OCI-LY7 (cell line): ENCODE measurements at regions not wholly inside any gene's neighbourhood (a gene's known extent, or its start where the extent isn't known, plus 50 kb on each side); places are given as distances from the start of the nearest gene placed in this dataset.

Experiments
- BruUV-seq: library from RNA; stranded (reverse); fragments of 400-500 nt; replicated peaks from 2 replicates; lab custom pipeline; 2021; lab: Mats Ljungman, UMichigan
- CTCF ChIA-PET: fragments of 300-600 bp; sonication (Branson Sonifier 250); formaldehyde crosslinking; loops from one replicate; lab custom pipeline; 2022; ENCODE audit warnings: antibody characterized with exemption; ENCODE audit not compliant: unreplicated experiment; lab: Charles Lee
- POLR2A ChIA-PET: fragments of 300-600 bp; sonication (Branson Sonifier 250); formaldehyde crosslinking; loops from one replicate; lab custom pipeline; 2022; ENCODE audit warnings: antibody characterized with exemption; lab: Charles Lee
- DNase-seq: peaks from one replicate; pipeline ENCODE4 v3.0.0-alpha.2; 2015; ENCODE audit warnings: low spot score
- H2AFZ ChIP-seq: fragments of 200-600 bp; sonication (generic), shearing (Covaris generic); 2 replicates; pipeline ENCODE4 v1.6.1; 2014; ENCODE audit warnings: mild to moderate bottlenecking, antibody characterized with exemption, low read length, moderate library complexity
- H3K27ac ChIP-seq: fragments of 200-600 bp; sonication (generic); 2 replicates; pipeline ENCODE4 v1.5.1; 2014; ENCODE audit warnings: mixed run types, low read depth, mild to moderate bottlenecking, moderate library complexity, low read length, inconsistent platforms; ENCODE audit not compliant: poor library complexity, severe bottlenecking
- H3K36me3 ChIP-seq: fragments of 200-600 bp; sonication (generic); 2 replicates; pipeline ENCODE4 v1.6.1; 2014; ENCODE audit warnings: mild to moderate bottlenecking, antibody characterized with exemption, low read length, moderate library complexity, mixed read lengths; ENCODE audit not compliant: insufficient read depth
- H3K4me1 ChIP-seq: fragments of 200-600 bp; sonication (generic); 2 replicates; pipeline ENCODE4 v1.5.1; 2014; ENCODE audit warnings: mild to moderate bottlenecking, low read length; ENCODE audit not compliant: insufficient read depth, poor library complexity, severe bottlenecking
- H3K4me2 ChIP-seq: fragments of 200-600 bp; sonication (generic); 2 replicates; pipeline ENCODE4 v1.6.1; 2014; ENCODE audit warnings: mild to moderate bottlenecking, low read length
- H3K4me3 ChIP-seq: fragments of 200-600 bp; sonication (generic); 2 replicates; pipeline ENCODE4 v1.5.1; 2014; ENCODE audit warnings: mild to moderate bottlenecking, low read depth, low read length; ENCODE audit not compliant: poor library complexity, severe bottlenecking
- H3K79me2 ChIP-seq: fragments of 200-600 bp; sonication (generic); 2 replicates; pipeline ENCODE4 v1.6.1; 2016; ENCODE audit warnings: low read depth, mild to moderate bottlenecking, low read length, moderate library complexity, mixed read lengths; ENCODE audit not compliant: insufficient read depth
- H3K9me2 ChIP-seq: fragments of 200-600 bp; sonication (generic); 2 replicates; pipeline ENCODE4 v1.6.1; 2016; ENCODE audit warnings: mild to moderate bottlenecking, low read length, mixed read lengths; ENCODE audit not compliant: insufficient read depth
- H3K9me3 ChIP-seq: fragments of 200-600 bp; sonication (generic); 2 replicates; pipeline ENCODE4 v1.6.1; 2014; ENCODE audit warnings: mild to moderate bottlenecking, mixed run types, low read length, mixed read lengths
- H4K20me1 ChIP-seq: fragments of 200-600 bp; sonication (generic); 2 replicates; pipeline ENCODE4 v1.6.1; 2014; ENCODE audit warnings: mild to moderate bottlenecking, antibody characterized with exemption, low read length, moderate library complexity, mixed read lengths; ENCODE audit not compliant: insufficient read depth
- EZH2phosphoT487 ChIP-seq: fragments of 200-600 bp; sonication (generic); IDR thresholded peaks from 2 replicates; pipeline ENCODE4 v1.6.1; 2018; ENCODE audit warnings: low read depth, borderline replicate concordance, mild to moderate bottlenecking, mixed run types, antibody characterized with exemption, low read length, moderate library complexity, mixed read lengths
- intact Hi-C: fragments of 100-400 bp; cut with micrococcal nuclease; formaldehyde crosslinking; loops from one replicate; pipeline ENCODE4 v1.10.0; 2022; ENCODE audit not compliant: unreplicated experiment
- TF ChIP-seq, protein P1 (sequence below): fragments of 200-600 bp; sonication (generic); conservative IDR thresholded peaks from 2 replicates; pipeline ENCODE4 v1.5.1; 2014; ENCODE audit warnings: mild to moderate bottlenecking, antibody characterized with exemption, low read length, moderate library complexity, mixed read lengths

DNA sequence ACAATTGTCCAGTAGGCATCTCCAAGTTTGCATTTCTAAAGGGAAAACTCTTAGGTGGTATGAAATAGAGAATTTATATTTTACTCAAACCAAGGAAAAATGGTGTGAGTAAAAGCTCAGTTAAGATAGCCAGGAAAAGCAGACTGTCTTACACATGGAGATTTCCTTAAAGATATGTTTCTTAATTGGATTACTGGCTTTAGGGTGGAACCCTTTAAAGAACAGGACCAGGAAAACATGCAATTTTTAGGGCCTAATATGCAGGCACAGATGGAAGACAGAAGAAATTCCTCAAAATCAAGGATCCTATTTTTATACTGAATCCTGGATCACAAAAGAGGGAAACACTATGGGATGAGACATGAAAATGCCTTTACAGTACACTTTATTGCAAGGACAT is 100.3 kb upstream of the PCDH17 start:
- Histone ChIP-seq H2AFZ (no peak overlapping the region), H3K79me2 (no peaks in the 10 kb centered on the region), H4K20me1 (no peaks in the 10 kb centered on the region), H3K4me2 (no peak overlapping the region), H3K9me3 (0 out of 2 replicates have a peak, but pooled peaks cover 6% of the 10 kb centered on the region), H3K27ac (no peak overlapping the region), H3K9me2 (no peaks in the 10 kb centered on the region), H3K36me3 (no peaks in the 10 kb centered on the region), H3K4me3 (no peak overlapping the region), H3K4me1 (no peaks in the 10 kb centered on the region)
- no TSS peak for BruUV-seq
- TF ChIP-seq, protein P1, sequence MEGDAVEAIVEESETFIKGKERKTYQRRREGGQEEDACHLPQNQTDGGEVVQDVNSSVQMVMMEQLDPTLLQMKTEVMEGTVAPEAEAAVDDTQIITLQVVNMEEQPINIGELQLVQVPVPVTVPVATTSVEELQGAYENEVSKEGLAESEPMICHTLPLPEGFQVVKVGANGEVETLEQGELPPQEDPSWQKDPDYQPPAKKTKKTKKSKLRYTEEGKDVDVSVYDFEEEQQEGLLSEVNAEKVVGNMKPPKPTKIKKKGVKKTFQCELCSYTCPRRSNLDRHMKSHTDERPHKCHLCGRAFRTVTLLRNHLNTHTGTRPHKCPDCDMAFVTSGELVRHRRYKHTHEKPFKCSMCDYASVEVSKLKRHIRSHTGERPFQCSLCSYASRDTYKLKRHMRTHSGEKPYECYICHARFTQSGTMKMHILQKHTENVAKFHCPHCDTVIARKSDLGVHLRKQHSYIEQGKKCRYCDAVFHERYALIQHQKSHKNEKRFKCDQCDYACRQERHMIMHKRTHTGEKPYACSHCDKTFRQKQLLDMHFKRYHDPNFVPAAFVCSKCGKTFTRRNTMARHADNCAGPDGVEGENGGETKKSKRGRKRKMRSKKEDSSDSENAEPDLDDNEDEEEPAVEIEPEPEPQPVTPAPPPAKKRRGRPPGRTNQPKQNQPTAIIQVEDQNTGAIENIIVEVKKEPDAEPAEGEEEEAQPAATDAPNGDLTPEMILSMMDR, result no peak
- no peak for DNase-seq
- ChIA-PET CTCF (no interaction called here), POLR2A (interaction anchor here (0.6 kb wide), 1 partner anchor 1214 kb away, joined by 3 read pairs; no protein-coding TSS in a partner anchor)
- intact Hi-C loops, result no loop called here

DNA sequence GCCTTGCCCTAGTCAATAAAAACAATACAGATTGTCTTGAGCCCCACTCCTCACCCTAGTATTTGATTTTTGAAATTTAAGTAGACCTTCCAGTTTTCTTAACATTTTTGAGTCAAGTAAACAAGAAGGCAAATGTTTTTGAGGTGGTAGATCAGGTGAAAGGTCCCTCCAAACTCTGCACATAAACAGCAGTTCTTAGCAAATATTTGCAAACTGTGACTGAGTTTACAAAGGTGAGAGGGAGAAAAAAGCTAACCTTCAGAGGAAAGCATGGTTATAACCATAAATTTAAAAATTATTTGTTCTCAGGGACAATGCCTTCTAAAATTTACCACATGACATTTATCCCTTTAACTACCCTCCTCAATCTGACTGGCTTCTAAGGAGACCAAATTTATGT is 84.6 kb upstream of the PCDH17 start:
- Histone ChIP-seq H3K4me2 (no peak overlapping the region), H3K4me1 (no peaks in the 10 kb centered on the region), H3K27ac (no peak overlapping the region), H3K36me3 (no peaks in the 10 kb centered on the region), H4K20me1 (no peaks in the 10 kb centered on the region), H3K79me2 (no peaks in the 10 kb centered on the region), H3K9me3 (no peaks in the 10 kb centered on the region), H3K4me3 (no peak overlapping the region), H3K9me2 (no peaks in the 10 kb centered on the region), H2AFZ (no peak overlapping the region)
- DNase-seq, result no peak
- POLR2A ChIA-PET, result no interaction called here
- intact Hi-C loops, result no loop called here
- CTCF ChIA-PET, result no interaction called here
- BruUV-seq, result no TSS peak
- TF ChIP-seq, protein P1, result no peak
- TF ChIP-seq EZH2phosphoT487, result no peak

DNA sequence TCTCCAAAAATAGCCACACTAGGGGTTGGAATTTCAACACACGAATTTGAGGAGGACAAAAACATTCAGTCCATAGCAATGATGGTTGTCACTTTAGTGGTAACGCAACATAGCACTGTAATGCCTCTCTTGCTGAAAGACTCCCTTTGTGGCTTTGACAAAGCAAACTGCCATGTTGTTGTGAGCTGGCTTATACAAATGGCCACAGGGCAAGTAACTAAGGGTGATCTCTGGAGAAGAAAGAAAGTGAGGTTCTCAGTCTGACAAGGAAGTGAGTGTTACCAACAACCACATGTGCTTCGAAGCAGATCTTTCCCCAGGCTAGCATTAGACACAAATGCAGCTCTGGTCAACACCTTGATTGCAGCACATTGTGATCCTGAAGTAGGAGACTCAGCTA is 79.1 kb upstream of the PCDH17 start:
- BruUV-seq, result no TSS peak
- Histone ChIP-seq H2AFZ (no peak overlapping the region), H3K9me3 (no peaks in the 10 kb centered on the region), H3K4me3 (no peak overlapping the region), H3K4me1 (no peaks in the 10 kb centered on the region), H4K20me1 (no peaks in the 10 kb centered on the region), H3K27ac (no peak overlapping the region), H3K4me2 (no peak overlapping the region), H3K79me2 (no peaks in the 10 kb centered on the region), H3K9me2 (no peaks in the 10 kb centered on the region), H3K36me3 (no peaks in the 10 kb centered on the region)
- CTCF ChIA-PET, result no interaction called here
- POLR2A ChIA-PET, result no interaction called here
- DNase-seq, result no peak
- TF ChIP-seq EZH2phosphoT487, result no peak
- TF ChIP-seq, protein P1, result no peak
- intact Hi-C loops, result no loop called here
